IPS-NIHi11 (cell line): ENCODE measurements at regions not wholly inside any gene's neighbourhood (a gene's known extent, or its start where the extent isn't known, plus 50 kb on each side); places are given as distances from the start of the nearest gene placed in this dataset.
"Not testable (repeated sequence)": the region's sequence is repeated elsewhere in the genome, so short reads cannot be mapped to it uniquely, and the experiment has no call there.

Source experiments
- DNase-seq: peaks from one replicate; pipeline ENCODE4 v3.0.0; 2012; ENCODE audit warnings: mixed read lengths, low spot score

- DNase-seq, result no peak
These were observed 184.2 kb upstream of the SPTLC3 start for GRCh38 chr20:12824328-12825225.

- DNase-seq, result no peak
These were observed 183.6 kb upstream of the SPTLC3 start for GRCh38 chr20:12825226-12825595.

- DNase-seq, result peak; percentile 11
These were observed 180.9 kb upstream of the SPTLC3 start for GRCh38 chr20:12827816-12828385.

GRCh38 chr20:12829170-12829569 lies 179.6 kb upstream of the SPTLC3 start:
- no peak for DNase-seq

- no peak for DNase-seq
These were observed 174.9 kb upstream of the SPTLC3 start for GRCh38 chr20:12833861-12834260.

GRCh38 chr20:12835999-12836398 lies 172.8 kb upstream of the SPTLC3 start:
- DNase-seq, result peak; percentile 9

- DNase-seq, result no peak
These were observed 171.1 kb upstream of the SPTLC3 start for GRCh38 chr20:12837646-12838045.

- peak; percentile 52 for DNase-seq
These were observed 170.4 kb upstream of the SPTLC3 start for GRCh38 chr20:12838261-12838866.

- peak; percentile 12 for DNase-seq
These were observed 160.9 kb upstream of the SPTLC3 start for GRCh38 chr20:12847872-12848271.

- no peak for DNase-seq
These were observed 159.4 kb upstream of the SPTLC3 start for GRCh38 chr20:12849225-12849910.

GRCh38 chr20:12857643-12858042 lies 151.1 kb upstream of the SPTLC3 start:
- DNase-seq, result not testable (repeated sequence)

GRCh38 chr20:12860619-12861247 lies 148.0 kb upstream of the SPTLC3 start:
- DNase-seq, result no peak

- DNase-seq, result no peak
These were observed 139.1 kb upstream of the SPTLC3 start for GRCh38 chr20:12869669-12870068.

GRCh38 chr20:12870588-12870987 lies 138.2 kb upstream of the SPTLC3 start:
- DNase-seq, result no peak

- no peak for DNase-seq
These were observed 133.8 kb upstream of the SPTLC3 start for GRCh38 chr20:12874933-12875332.

GRCh38 chr20:12875510-12875909 lies 133.3 kb upstream of the SPTLC3 start:
- DNase-seq, result peak; percentile 11

- no peak for DNase-seq
These were observed 125.8 kb upstream of the SPTLC3 start for GRCh38 chr20:12882832-12883506.

GRCh38 chr20:12883507-12883885 lies 125.3 kb upstream of the SPTLC3 start:
- DNase-seq, result no peak

- DNase-seq, result no peak
These were observed 122.0 kb upstream of the SPTLC3 start for GRCh38 chr20:12886618-12887363.

- DNase-seq, result no peak
These were observed 117.1 kb upstream of the SPTLC3 start for GRCh38 chr20:12891643-12892042.

- DNase-seq, result no peak
These were observed 115.8 kb upstream of the SPTLC3 start for GRCh38 chr20:12893019-12893418.
